RWPE2 (cell line): ENCODE measurements at regions not wholly inside any gene's neighbourhood (a gene's known extent, or its start where the extent isn't known, plus 50 kb on each side); places are given as distances from the start of the nearest gene placed in this dataset.

Source experiments
- ATAC-seq: fragments of 200-7000 bp; cut with Tn5 transposase; 3 replicates; pipeline ENCODE4 v1.9.1; 2021; ENCODE audit warnings: low read depth
- DNase-seq: peaks from one replicate; pipeline ENCODE4 v3.0.0-alpha.2; 2020; ENCODE audit warnings: low spot score
- H3K27ac ChIP-seq: fragments of 450-650 bp; 2 replicates; pipeline ENCODE4 v1.5.1; 2017; ENCODE audit warnings: mild to moderate bottlenecking; ENCODE audit not compliant: poor library complexity, severe bottlenecking
- H3K27me3 ChIP-seq: fragments of 250-450 bp; sonication (Bioruptor Pico); 2 replicates; pipeline ENCODE4 v1.5.1; 2021; ENCODE audit warnings: mild to moderate bottlenecking, moderate library complexity; ENCODE audit not compliant: insufficient read depth, poor library complexity, severe bottlenecking
- H3K36me3 ChIP-seq: fragments of 250-450 bp; sonication (Bioruptor Pico); 2 replicates; pipeline ENCODE4 v1.5.1; 2020; ENCODE audit warnings: low read depth, mild to moderate bottlenecking, moderate library complexity
- H3K4me1 ChIP-seq: fragments of 250-450 bp; sonication (Bioruptor Pico); 2 replicates; pipeline ENCODE4 v1.5.1; 2021; ENCODE audit warnings: mild to moderate bottlenecking, moderate library complexity; ENCODE audit not compliant: insufficient read depth, poor library complexity, severe bottlenecking
- H3K4me3 ChIP-seq: fragments of 250-450 bp; sonication (Bioruptor Pico); 2 replicates; pipeline ENCODE4 v1.5.1; 2021; ENCODE audit warnings: mild to moderate bottlenecking, moderate library complexity; ENCODE audit not compliant: severe bottlenecking
- H3K9me3 ChIP-seq: fragments of 250-450 bp; sonication (Bioruptor Pico); 2 replicates; pipeline ENCODE4 v1.5.1; 2021; ENCODE audit warnings: mild to moderate bottlenecking, moderate library complexity; ENCODE audit not compliant: severe bottlenecking
- CTCF ChIP-seq: fragments of 450-650 bp; IDR thresholded peaks from one replicate; pipeline ENCODE4 v1.5.1; 2017; ENCODE audit warnings: mild to moderate bottlenecking, moderate library complexity; ENCODE audit not compliant: poor library complexity, severe bottlenecking

GRCh38 chr6:8269872-8270454 is 165.4 kb downstream of the SLC35B3 start:
- Histone ChIP-seq H3K4me3 (no peak overlapping the region), H3K27me3 (no peaks in the 10 kb centered on the region), H3K27ac (no peak overlapping the region), H3K9me3 (no peaks in the 10 kb centered on the region), H3K4me1 (no peaks in the 10 kb centered on the region), H3K36me3 (no peaks in the 10 kb centered on the region)
- no peak for ATAC-seq
- TF ChIP-seq CTCF, result no peak
- DNase-seq, result no peak

- Histone ChIP-seq H3K27ac (no peak overlapping the region), H3K9me3 (no peaks in the 10 kb centered on the region), H3K36me3 (no peaks in the 10 kb centered on the region), H3K4me1 (no peaks in the 10 kb centered on the region), H3K4me3 (no peak overlapping the region), H3K27me3 (no peaks in the 10 kb centered on the region)
- no peak for DNase-seq
- TF ChIP-seq CTCF, result no peak
- ATAC-seq, result no peak
Measured at GRCh38 chr6:8269094-8269493, 166.3 kb downstream of the SLC35B3 start.

- ATAC-seq (no peak), DNase-seq (no peak)
- no peak overlapping the region for H3K4me3 ChIP-seq
- H3K4me1 ChIP-seq, result no peaks in the 10 kb centered on the region
- TF ChIP-seq CTCF, result no peak
- H3K27me3 ChIP-seq, result no peaks in the 10 kb centered on the region
- no peaks in the 10 kb centered on the region for H3K36me3 ChIP-seq
- no peak overlapping the region for H3K27ac ChIP-seq
- H3K9me3 ChIP-seq, result no peaks in the 10 kb centered on the region
Measured at GRCh38 chr6:8268606-8269005, 166.3 kb upstream of the EEF1E1 start.

- TF ChIP-seq CTCF, result no peak
- Histone ChIP-seq H3K9me3 (no peaks in the 10 kb centered on the region), H3K4me1 (no peaks in the 10 kb centered on the region), H3K36me3 (no peaks in the 10 kb centered on the region), H3K27ac (no peak overlapping the region), H3K4me3 (no peak overlapping the region), H3K27me3 (no peaks in the 10 kb centered on the region)
- ATAC-seq (no peak), DNase-seq (no peak)
Measured at GRCh38 chr6:8268156-8268555, 165.8 kb upstream of the EEF1E1 start.

- Histone ChIP-seq H3K9me3 (no peaks in the 10 kb centered on the region), H3K36me3 (no peaks in the 10 kb centered on the region), H3K4me3 (no peak overlapping the region), H3K4me1 (no peaks in the 10 kb centered on the region), H3K27me3 (no peaks in the 10 kb centered on the region), H3K27ac (no peak overlapping the region)
- TF ChIP-seq CTCF, result no peak
- no peak for ATAC-seq
- no peak for DNase-seq
Measured at GRCh38 chr6:8260610-8261009, 158.3 kb upstream of the EEF1E1 start.
